Ovary (tissue), 7 donors: ENCODE measurements at regions not wholly inside any gene's neighbourhood (a gene's known extent, or its start where the extent isn't known, plus 50 kb on each side); places are given as distances from the start of the nearest gene placed in this dataset.

Experiments
- DNase-seq, 5 donors: peaks; one replicate each; pipeline ENCODE4 v3.0.0-alpha.2; 2019 to 2020
- H3K27ac ChIP-seq, 2 donors: fragments of 200-600 bp; one replicate each; pipeline versions ENCODE4 v1.5.1 to v1.8.0; 2019 to 2022
- H3K27me3 ChIP-seq: fragments of 200-600 bp; one replicate; pipeline ENCODE4 v1.8.0; 2022
- H3K36me3 ChIP-seq: fragments of 200-600 bp; sonication (generic); one replicate; pipeline ENCODE4 v1.5.1; 2019
- H3K4me1 ChIP-seq: one replicate; pipeline ENCODE4 v1.8.1; 2013; ENCODE audit warnings: mild to moderate bottlenecking, moderate library complexity; ENCODE audit not compliant: insufficient read depth
- H3K4me3 ChIP-seq: fragments of 200-600 bp; sonication (generic); one replicate; pipeline ENCODE4 v1.5.1; 2017
- H3K9me3 ChIP-seq, 2 donors: fragments of 200-600 bp in 1 of 2; sonication (generic) in 1 of 2; one replicate each; pipeline versions ENCODE4 v1.5.1 to v1.8.1; 2013 to 2019; ENCODE audit warnings: mild to moderate bottlenecking in 1 of 2, moderate library complexity in 1 of 2
- CTCF ChIP-seq, 3 donors: fragments of 450-650 bp in 2 of 3; fragments of 200-600 bp in 1 of 3; IDR thresholded peaks; one replicate each; pipeline versions ENCODE4 v1.5.1 to v1.8.0; 2016 to 2022; ENCODE audit warnings: antibody characterized with exemption in 3 of 3, mild to moderate bottlenecking in 1 of 3
- EP300 ChIP-seq: sonication (generic); formaldehyde crosslinking; IDR thresholded peaks from one replicate; pipeline ENCODE4 v1.6.1; 2017; ENCODE audit warnings: antibody characterized with exemption
- POLR2A ChIP-seq: fragments of 450-650 bp; IDR thresholded peaks from one replicate; pipeline ENCODE4 v1.6.1; 2017; ENCODE audit warnings: antibody characterized with exemption, mild to moderate bottlenecking, moderate library complexity
- WGBS, 3 donors: extraction: QIAGEN DNeasy Blood & Tissue Kit in 1 of 3; methylation state at CpG; one replicate each; pipeline versions ENCODE4 v1.1.5 to v1.1.7; 2013 to 2017; 5-methylcytosine and 5-hydroxymethylcytosine counted together
- intact Hi-C, 4 donors: fragments of 100-400 bp; cut with DNase I; formaldehyde crosslinking; loops; one replicate each; pipeline versions ENCODE4 v1.11.0 to v1.15.1; 2022 to 2023
- donor health status: DM: no; HTN: no; CAD: no; lungs with moderate emphysema.
- donor health status: DM: no; HTN: no; CAD: no.
- donor health status: Bipolar disorder and iron deficiency.
- donor health status: DM: no; HTN: no; CAD: no.
- donor health status: DM: yes; HTN: yes; CAD: no.

GRCh38 chr4:29131304-29131703 lies 1588.9 kb upstream of the PCDH7 start:
- Histone ChIP-seq H3K27ac (no peak overlapping the region), H3K36me3 (no peaks in the 10 kb centered on the region), H3K27me3 (no peaks in the 10 kb centered on the region), H3K4me1 (no peaks in the 10 kb centered on the region), H3K9me3 (no peaks in the 10 kb centered on the region), H3K4me3 (no peak overlapping the region)
- TF ChIP-seq CTCF (IDR thresholded peaks at IDR 0.05) (no peak), EP300 (no peak), POLR2A (no peak)
- DNase-seq: no peak
- intact Hi-C loops: no loop called here
- 84 to 85% (median 84%) methylated on average over 2 of the region's 2 CpGs for WGBS, 3 donors

- intact Hi-C loops: no loop called here
- Histone ChIP-seq H3K4me3 (no peak overlapping the region), H3K4me1 (no peaks in the 10 kb centered on the region), H3K27ac (no peak overlapping the region), H3K36me3 (no peaks in the 10 kb centered on the region), H3K9me3 (no peaks in the 10 kb centered on the region), H3K27me3 (peaks cover 4% of the 10 kb centered on the region)
- TF ChIP-seq POLR2A: no peak
- no peak for TF ChIP-seq EP300
- TF ChIP-seq CTCF (IDR thresholded peaks at IDR 0.05): no peak
- DNase-seq: no peak
- 63 to 71% (median 69%) methylated on average over 2 of the region's 2 CpGs for WGBS, 3 donors
Measured at GRCh38 chr4:29142708-29143107, 1577.5 kb upstream of the PCDH7 start.

- H3K9me3 ChIP-seq: no peaks in the 10 kb centered on the region
- H3K27ac ChIP-seq: no peak overlapping the region
- DNase-seq: no peak
- H3K36me3 ChIP-seq: no peaks in the 10 kb centered on the region
- intact Hi-C loops: no loop called here
- no peak overlapping the region for H3K4me3 ChIP-seq
- TF ChIP-seq CTCF (IDR thresholded peaks at IDR 0.05): no peak
- TF ChIP-seq EP300: no peak
- TF ChIP-seq POLR2A: no peak
- WGBS, 3 donors: 65 to 79% (median 78%) methylated on average over 2 of the region's 2 CpGs
- H3K4me1 ChIP-seq: no peaks in the 10 kb centered on the region
- H3K27me3 ChIP-seq: no peaks in the 10 kb centered on the region
Measured at GRCh38 chr4:29151584-29151983, 1568.6 kb upstream of the PCDH7 start.

GRCh38 chr4:29153642-29154041 lies 1566.5 kb upstream of the PCDH7 start:
- intact Hi-C loops: no loop called here
- no peak for DNase-seq
- H3K4me1 ChIP-seq: no peaks in the 10 kb centered on the region
- no peak overlapping the region for H3K4me3 ChIP-seq
- TF ChIP-seq POLR2A: no peak
- no peak for TF ChIP-seq CTCF (IDR thresholded peaks at IDR 0.05)
- TF ChIP-seq EP300: no peak
- no peak overlapping the region for H3K27ac ChIP-seq
- no peaks in the 10 kb centered on the region for H3K9me3 ChIP-seq
- 65 to 73% (median 69%) methylated on average over 3 of the region's 3 CpGs for WGBS, 3 donors
- no peaks in the 10 kb centered on the region for H3K27me3 ChIP-seq
- H3K36me3 ChIP-seq: no peaks in the 10 kb centered on the region

- H3K27me3 ChIP-seq: no peaks in the 10 kb centered on the region
- no peaks in the 10 kb centered on the region for H3K9me3 ChIP-seq
- no peaks in the 10 kb centered on the region for H3K4me1 ChIP-seq
- TF ChIP-seq POLR2A (no peak), EP300 (no peak), CTCF (IDR thresholded peaks at IDR 0.05) (no peak)
- WGBS, 3 donors: 72 to 75% (median 73%) methylated on average over 1 of the region's 1 CpG
- DNase-seq: no peak
- H3K36me3 ChIP-seq: no peaks in the 10 kb centered on the region
- H3K27ac ChIP-seq: no peak overlapping the region
- intact Hi-C loops: no loop called here
- no peak overlapping the region for H3K4me3 ChIP-seq
Measured at GRCh38 chr4:29175291-29175690, 1544.9 kb upstream of the PCDH7 start.
